22Rv1 (cell line): ENCODE measurements at regions not wholly inside any gene's neighbourhood (a gene's known extent, or its start where the extent isn't known, plus 50 kb on each side); places are given as distances from the start of the nearest gene placed in this dataset.

ENCODE experiments used
- H3K27ac ChIP-seq: fragments of 450-650 bp; 2 replicates; pipeline ENCODE4 v1.5.1; 2017
- ZFX ChIP-seq: fragments of 450-650 bp; IDR thresholded peaks from 2 replicates; pipeline ENCODE4 v1.6.1; 2017; ENCODE audit warnings: antibody characterized with exemption, borderline replicate concordance
- TF ChIP-seq, protein P1 (sequence below): fragments of 450-650 bp; IDR thresholded peaks from 2 replicates; pipeline ENCODE4 v1.5.1; 2017; ENCODE audit warnings: mild to moderate bottlenecking

DNA sequence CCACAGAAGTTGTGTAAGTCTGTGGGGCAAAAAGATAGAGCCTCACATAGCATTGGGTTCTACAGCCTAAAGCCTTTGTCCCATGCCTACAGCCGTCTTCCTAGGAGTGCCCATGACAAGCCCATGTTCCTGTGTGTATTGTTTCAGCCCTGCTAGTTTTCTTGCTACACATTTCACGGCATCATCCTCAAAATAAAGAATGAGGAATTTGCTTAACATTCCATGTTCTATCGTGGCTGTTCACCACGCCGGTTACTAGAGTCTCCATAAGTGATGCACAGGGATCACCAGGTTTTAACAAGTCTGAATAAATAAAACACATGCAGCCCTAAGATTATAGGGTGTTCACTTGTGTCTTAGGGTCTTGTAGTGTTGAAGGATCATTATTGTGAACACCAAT is 87.4 kb upstream of the NGF start:
- TF ChIP-seq, protein P1, sequence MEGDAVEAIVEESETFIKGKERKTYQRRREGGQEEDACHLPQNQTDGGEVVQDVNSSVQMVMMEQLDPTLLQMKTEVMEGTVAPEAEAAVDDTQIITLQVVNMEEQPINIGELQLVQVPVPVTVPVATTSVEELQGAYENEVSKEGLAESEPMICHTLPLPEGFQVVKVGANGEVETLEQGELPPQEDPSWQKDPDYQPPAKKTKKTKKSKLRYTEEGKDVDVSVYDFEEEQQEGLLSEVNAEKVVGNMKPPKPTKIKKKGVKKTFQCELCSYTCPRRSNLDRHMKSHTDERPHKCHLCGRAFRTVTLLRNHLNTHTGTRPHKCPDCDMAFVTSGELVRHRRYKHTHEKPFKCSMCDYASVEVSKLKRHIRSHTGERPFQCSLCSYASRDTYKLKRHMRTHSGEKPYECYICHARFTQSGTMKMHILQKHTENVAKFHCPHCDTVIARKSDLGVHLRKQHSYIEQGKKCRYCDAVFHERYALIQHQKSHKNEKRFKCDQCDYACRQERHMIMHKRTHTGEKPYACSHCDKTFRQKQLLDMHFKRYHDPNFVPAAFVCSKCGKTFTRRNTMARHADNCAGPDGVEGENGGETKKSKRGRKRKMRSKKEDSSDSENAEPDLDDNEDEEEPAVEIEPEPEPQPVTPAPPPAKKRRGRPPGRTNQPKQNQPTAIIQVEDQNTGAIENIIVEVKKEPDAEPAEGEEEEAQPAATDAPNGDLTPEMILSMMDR: no peak
- TF ChIP-seq ZFX: no peak
- H3K27ac ChIP-seq: no peak overlapping the region

DNA sequence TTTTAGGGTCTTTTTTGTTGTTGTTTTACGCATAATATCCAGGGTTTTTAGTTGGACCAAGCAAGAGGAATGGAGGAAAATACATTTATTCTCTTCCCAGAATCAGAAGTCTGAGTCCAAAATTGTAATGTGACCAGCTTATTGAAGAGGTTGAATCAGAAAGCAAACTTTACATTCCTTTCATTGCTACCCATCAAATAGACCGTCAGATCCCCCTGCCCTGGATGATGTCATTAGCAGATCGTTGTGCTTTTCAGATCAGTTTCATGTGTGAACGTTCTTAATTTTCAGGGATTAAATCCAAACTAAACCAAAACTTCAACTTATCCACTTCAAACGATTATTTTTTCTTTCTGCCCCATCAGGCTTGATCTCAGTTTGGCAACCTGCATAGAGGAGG is 85.7 kb upstream of the NGF start:
- H3K27ac ChIP-seq: no peak overlapping the region
- TF ChIP-seq, protein P1: no peak
- TF ChIP-seq ZFX: no peak

DNA sequence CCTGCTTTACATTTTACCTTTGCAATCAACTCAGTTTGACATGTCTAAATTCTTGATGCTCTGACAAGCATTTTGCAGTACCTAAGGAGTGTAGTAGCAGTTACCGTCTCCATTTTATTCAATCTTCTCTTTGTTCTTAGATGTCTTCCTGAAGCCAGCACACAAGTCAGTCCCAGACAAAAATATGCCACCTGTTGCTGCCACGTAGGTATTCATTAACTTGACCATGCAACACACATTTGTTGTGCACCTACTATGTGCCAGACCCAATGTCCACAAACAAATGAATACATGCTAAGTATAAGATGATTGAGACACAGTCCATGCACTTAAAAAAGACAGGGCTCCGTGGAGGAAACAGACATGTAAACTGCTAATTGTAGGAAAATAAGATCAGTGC is 81.5 kb upstream of the NGF start:
- TF ChIP-seq ZFX: no peak
- TF ChIP-seq, protein P1: no peak
- H3K27ac ChIP-seq: no peak overlapping the region

DNA sequence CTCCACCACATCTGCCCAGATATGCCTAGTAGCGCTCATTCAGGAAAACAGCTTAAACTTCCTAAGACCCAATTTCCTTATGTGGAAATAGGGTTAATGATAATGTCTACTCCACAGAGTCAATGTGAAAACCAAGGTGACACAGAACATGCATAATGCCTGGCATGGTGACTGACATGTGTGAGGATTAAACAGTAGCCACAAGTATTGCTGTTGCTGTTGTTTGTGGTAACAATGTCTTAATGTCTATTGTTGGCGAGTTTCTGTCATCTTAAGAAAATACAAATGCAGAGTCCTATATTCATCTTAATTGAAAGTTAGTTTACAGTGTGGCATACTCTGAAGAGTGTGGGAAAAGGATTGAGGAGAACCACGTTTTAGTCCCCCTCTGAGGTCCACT is 75.6 kb upstream of the NGF start:
- no peak overlapping the region for H3K27ac ChIP-seq
- no peak for TF ChIP-seq ZFX
- TF ChIP-seq, protein P1: no peak

DNA sequence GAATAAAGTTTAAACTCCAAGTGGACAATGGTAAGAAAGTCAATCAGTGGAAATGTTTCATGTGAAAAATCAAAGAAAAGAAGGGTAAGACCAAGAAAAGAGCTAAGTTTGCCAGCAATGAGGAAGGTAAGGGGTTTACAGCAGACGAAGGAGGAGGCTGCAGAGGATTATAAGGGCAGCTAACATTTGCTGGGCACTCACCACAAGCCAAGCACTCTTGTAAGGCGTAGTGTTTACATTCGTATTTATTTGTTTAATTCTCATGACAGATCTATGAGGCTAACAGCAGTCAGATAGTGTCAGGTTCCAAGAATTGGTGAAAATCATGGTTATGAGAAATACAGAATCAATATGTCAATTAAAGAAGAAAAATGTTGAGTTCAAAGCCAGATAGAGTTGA is 75.2 kb upstream of the NGF start:
- H3K27ac ChIP-seq: no peak overlapping the region
- TF ChIP-seq, protein P1: no peak
- TF ChIP-seq ZFX: no peak

DNA sequence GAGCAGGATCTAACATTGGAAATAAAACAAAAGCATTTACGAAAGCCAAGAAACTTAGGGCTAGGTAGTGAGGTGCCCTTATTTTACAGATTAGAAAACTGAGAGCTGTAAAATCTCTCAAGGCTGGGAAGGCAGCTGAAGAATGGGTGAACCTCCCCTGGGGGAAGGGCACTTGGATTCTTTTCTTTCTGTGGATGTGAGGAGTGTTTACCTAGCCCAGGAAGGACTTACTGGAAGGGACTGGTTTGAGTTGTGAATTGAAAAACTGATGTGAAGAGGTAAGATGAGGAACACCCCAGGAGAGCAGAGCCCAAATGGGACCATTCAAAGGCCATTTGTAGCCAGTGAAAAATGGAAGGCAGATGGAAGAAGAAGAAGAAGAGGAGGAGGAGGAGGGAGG is 74.7 kb upstream of the NGF start:
- TF ChIP-seq, protein P1: no peak
- no peak for TF ChIP-seq ZFX
- H3K27ac ChIP-seq: no peak overlapping the region

DNA sequence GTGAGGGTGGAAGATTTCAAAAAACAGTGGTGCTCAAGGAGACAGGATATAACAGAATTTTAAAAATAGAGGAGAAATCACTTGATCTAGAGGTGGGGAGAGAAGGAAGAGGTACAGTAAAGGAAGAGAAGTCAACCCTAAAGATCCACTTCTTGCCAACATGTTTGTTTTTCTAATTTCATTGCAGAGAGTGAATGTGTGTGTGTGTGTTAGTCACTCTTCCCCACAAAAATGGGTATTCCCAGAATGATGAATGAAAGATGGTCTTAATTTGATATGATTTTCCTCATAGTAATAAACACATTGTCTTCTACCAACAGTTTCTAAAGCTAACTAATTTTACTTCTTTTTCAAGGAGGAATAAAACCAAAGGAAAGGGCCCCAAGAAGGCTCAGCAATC is 74.2 kb upstream of the NGF start:
- TF ChIP-seq, protein P1: no peak
- no peak for TF ChIP-seq ZFX
- H3K27ac ChIP-seq: no peak overlapping the region
